SKM-1 treated with dmso at 0.1 percent for 144 hours (cell line): ENCODE measurements at regions not wholly inside any gene's neighbourhood (a gene's known extent, or its start where the extent isn't known, plus 50 kb on each side); places are given as distances from the start of the nearest gene placed in this dataset.
A peak's percentile ranks its signal among the peaks of the same experiment; 100 is the strongest.

Experiments
- DNase-seq: peaks from one replicate; lab custom pipeline; 2025; ENCODE audit not compliant: unreplicated experiment; lab: John Stamatoyannopoulos, UW

DNA sequence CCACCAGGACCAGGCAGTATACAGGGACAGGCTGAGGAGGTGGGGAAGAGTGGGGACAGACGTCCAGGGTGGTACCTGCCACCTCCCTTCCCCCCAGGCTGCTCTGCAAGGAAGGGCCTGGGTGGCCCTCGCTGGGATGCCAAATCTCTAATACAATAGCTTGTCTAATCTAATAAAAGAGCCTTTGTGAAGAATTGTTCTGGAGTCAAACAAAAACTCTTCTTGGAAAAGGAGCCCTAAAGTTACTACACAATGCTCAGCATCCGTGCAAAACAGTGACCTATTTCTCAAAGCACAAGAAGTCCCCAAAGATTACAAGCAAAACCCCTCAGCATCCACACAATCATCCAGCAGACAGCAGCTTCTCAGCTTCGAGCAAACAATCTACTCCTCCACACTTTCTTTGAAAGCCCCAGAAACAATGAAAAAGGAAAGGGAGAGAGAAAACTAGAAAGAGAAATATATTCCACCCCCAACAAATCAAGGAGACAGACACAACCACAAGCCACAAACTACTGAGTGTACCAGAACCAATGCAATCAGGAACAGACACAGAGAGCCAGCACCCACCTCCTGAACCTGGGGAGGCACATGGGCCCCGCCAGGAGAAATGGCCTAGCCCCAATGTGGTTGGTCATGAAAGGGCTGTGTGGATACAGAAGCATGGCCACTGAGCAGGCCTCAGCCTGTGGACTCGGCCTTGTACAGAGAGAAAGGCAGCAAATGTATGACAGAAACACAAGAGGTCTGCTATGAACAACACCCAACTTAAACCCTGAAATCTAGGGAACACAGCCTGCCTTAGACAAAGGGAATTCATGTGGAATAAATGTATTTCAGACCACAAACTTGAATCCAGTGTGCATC lies 177.1 kb upstream of the CHRNA7 start:
- no peak for DNase-seq

DNA sequence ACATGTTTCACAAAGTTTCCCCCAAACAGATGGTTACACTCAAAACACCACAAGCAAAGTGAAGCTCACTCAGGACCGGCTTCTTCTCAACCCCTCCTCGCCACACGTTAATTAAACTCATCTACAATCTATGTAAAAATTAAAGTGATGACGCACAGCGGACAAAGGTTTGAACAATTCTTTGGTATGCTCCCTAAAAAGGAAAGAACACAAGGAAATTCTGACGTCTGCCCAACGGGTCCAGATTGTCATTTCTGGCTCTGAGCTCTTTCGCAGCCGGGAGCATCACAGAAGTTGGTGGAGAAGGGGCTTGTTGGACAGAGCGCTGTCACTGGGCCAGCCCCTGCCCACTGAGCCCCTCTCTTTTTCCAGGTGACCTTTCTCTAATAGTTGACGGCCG lies 173.7 kb upstream of the CHRNA7 start:
- DNase-seq = no peak

DNA sequence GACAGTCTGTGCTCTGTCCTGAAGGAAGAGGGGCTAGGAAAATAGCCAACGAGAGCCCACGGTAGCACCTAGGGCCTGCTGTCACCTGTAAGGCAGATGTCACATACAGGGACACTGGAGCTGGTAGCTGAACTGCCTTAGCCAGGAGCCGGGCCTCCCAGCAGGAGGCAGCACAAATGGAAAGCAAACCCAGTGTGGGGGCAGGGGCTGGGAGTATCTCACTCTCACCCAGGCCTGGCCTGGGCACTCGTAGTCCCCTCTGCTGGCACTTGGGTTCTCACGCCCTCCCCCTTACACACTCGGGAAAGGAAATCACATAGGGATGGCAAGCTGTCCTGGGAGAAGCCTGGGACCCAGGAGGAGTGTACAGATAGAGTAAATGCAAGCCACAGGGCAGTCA lies 173.1 kb upstream of the CHRNA7 start:
- no peak for DNase-seq

DNA sequence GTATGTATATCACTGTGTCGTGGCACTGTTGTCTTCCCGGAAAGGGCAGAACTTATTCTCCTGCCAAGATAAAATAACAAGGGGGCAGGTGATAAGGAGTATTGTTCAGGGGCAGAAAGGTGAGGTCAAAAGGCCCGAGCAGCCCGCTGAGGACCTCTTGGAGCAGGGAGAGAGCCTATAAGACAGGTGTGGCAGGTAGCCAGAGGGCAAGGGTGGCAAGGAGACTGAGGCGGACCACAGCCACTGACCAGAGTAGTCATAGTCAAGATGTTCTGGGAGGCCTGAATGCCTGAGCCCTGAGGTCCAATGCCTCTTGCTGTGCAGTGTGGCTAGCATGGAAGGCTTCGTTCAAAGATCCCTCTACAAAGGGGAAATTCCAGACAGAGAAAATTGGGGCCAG lies 172.3 kb upstream of the CHRNA7 start:
- no peak for DNase-seq

DNA sequence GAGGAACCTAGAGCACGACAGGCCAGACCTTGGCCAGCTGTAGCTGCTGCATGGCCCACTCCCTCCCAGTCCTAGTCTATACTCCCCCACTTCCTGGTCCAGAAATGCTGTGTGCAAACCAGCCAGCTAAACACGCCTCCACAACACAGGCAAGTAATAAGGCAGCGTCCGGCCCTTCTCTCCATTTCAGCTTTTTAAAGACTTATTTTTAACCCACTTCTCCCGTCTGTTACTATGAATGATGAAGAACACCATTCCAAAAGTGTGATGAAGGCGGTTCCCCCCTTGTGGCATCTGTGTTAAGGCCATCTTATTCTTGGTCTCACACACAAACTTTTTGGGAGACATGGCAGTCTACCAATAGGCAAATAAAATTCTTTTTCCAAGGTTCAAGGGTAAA lies 164.1 kb upstream of the CHRNA7 start:
- no peak for DNase-seq

DNA sequence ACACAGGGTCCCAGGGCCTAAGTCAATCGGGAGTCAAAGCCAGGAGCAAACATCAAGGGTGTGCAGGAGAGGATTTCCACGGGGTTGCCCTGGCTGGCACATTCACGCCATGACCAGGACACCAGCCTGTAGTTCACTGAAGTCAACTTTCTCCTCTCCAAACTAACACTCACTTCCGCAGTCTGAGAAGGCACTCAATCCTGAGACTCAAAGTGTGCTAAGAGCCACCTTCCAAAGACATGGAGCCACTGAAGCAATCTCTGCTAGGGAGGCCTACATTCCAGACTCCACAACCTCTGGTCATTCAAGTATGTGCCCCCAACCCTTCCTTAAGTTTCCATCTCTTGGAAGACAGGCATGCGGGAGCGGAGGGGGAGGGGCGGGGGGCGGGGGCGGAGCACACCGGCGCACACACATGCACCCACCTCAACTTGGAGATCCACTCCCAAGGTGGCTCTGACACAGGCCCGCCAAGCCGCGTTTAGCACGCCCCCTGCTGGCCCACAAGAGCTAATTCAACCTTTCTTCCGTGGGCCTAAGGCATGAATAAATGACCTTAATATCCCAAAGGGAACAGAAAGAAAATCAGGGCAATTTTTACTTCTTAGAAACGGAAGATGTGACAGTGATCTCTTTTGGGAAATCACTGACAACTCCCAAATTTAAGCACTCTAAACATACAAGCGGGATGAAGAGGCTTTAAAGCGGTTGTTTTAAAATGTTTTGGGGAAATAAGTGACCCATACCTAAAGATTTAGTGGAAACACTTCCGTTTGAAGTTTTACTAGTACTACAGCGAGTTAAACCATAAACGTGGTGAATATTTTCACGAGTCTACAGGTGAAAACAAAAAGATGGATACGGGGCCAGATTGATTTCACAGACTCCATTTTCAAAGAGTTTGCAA lies 162.5 kb upstream of the CHRNA7 start:
- DNase-seq = peak; percentile 62

DNA sequence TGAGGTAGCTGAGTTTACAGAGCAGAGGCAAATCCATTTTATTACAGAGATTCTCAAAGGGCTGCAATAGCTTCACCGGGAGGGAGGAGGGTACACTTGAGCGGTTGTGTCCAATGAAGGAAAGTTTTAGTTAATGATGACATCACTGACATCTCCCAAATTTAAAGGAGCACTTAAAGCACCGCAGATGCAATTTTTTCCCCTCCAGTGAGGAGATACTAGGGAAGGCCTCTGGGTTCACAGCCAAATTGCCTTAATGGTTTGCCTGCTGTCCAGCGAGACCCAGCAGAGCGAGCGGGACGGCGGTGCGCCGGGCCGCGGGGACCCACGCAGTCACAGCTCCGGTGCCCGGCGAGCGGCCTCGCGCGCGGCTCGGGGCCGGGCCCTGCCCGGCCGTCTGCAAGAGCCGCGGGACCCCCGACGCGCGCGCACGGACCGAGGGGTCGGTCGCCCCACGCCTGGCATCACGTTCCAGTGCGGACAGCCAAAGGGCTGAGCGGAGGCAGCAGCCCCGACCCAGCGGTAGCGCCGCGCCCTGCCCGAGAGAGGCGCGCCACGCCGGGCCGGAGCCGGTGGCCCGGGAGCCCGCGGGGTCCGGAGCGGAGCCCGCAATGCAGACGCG lies 160.5 kb upstream of the CHRNA7 start:
- DNase-seq = no peak

DNA sequence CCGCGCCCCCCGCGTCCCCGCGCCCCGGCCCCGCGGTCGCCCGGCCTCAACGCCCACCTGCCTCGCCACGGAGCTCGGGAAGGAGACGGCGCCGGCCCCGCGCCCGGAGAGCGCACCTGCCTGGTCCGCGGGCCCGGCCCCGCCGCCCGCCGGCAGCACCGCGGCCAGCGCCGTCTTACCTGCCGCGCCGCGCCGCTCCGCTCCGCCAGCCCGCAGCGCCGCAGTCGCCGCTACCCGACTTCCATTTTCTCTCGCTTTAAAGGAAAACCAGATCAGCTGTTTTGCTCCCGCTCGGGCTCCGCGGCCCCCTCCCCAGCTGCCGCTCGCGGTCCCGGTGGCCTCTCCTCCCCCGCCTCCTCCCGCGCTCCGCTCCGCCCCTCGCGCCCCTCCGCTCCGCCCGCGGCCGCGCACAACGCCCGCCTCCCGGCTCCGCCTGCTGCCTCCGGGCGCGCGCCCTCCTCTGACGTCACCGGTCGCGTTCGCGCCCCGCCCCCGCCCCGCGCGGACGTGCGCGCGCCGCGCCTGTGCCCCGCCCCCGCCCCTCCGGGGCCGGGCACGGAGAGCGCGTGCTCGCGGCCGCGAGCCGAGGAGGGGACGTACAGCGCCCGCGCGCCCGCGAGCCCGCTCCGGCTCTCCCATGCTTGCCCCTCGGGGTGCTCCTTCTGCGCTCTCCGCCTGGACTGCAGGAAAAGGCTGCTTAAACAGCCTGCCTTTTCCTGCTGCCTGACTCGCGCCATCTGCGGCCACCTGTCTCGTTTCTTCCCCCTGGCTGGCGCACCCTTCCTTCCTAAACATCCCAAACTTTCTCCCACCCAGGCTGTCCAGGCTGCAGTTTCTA lies 159.8 kb upstream of the CHRNA7 start, which contains the start of gene OTUD7A:
OTUD7A (minus strand) TSS at position 346 of the 838 bp plus-strand sequence.
- DNase-seq = peak; percentile 67

DNA sequence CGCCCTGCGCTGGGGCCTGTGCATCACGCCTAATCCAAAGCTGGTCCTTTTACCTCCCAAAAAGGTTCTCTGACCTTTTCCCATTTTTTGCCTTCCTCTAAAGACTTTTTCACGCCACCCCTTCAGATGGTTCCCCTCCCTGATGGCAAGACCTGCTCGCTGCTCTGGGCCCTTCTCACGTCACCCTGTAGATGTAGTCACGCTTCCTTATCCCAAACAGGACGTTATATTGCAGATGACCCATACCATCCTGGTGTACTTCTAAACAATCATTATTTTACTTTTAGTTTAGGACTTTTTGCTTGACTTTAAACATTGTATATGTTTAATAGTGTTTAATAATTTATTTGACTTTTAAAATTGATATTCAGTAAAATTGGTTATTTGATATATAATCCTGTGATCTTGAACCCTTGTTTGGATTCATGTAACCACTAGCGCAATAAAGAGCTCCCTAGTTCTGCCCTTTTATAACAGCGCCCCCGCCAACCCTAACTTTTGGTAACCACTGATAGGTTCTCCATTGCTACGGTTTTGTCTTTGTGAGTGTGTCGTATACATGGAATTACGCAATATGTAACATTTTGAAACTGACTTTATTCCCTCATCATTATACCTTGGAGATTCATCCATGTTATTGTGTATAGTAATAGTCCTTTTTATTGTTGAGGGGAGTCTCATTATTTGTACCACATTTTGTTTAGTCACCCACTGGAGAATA lies 159.0 kb upstream of the CHRNA7 start:
- DNase-seq = peak; percentile 49

DNA sequence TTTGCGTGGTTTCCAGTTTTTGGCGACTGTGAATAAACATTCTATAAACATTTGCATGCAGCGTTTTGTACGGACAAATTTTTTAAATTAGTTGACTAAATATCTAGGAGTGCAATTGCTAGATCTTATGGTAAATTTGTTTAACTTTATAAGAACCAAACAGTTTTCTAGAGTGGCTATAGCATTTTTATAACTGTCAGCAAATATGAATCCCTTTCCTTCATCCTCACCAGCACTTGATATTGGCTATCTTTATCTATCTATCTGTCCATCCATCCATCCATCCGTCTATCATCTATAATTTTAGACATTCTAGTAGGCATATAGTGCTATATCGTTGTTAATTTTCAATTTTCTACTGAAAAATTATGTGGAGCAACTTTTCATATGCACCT lies 158.4 kb upstream of the CHRNA7 start:
- no peak for DNase-seq

DNA sequence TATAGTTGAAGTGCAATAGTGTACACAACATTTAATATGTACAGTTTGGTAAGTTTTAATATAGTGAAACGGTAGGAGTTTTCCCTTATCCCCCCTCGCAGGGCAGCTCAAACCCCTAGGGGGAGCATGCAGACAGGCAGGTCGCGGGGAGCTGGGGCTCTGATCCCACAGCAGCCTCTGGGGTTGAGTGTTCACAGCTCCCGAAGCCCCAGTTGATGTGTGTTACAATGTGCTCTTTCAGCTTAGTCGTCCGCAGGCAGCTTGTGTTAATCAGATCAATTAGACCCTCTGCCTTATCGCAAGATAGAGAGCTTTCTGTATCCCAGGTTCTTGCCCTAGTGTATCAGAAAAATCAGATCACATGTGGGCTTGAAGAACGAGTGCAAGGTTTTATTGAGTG lies 143.1 kb upstream of the CHRNA7 start:
- no peak for DNase-seq

DNA sequence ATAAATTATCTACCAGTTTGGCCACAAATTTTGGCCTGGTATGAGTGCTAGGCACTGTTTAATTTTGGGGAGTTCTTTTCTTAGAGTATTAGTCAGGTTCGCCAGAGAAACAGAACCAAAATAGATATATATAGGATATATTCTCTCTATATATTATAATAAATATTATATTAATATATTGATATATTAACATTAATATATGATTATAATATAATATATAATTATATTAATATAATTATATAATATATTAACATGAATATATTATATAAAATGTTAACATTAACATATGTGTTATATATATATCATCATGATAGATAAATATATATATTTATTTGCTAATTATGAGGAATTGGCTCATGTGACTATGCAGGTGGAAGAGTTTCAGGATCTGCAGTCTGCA lies 137.8 kb upstream of the CHRNA7 start:
- no peak for DNase-seq

DNA sequence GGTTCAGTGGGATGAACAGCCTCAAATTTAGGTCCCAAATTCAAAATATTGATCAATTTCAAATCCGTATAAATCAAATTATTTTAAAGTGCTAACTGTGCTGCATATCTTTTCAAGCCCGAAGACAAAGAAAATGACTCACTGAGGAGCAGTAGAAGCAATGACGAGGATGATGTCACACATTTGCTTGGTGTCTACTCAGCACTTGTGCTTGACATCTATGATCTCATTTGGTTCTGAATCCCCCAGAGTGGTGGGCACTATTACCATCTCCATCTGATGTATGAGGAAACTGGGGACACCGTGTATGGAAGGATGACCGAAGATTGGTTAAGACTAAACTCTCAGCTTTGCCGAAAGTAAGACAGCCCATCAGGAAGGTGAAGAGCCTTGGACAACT lies 136.5 kb upstream of the CHRNA7 start:
- DNase-seq = no peak

DNA sequence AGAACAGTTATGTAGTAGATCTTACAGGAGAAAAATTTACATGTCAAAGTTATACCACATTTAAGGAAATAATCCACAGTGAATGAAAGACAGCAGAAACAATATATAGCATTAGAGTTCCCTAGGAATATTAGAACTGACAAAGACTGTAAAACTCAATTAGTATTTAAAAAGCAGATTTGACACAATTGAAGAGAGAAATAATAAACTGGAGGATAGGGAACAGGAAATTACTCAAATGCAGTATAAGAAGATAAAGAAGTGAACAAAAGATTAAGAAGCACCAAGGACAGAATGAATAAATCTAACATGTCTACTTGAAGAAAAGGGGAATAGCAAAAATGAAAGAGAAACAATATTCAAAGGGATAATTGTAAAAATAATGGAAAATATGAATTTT lies 132.6 kb upstream of the CHRNA7 start:
- DNase-seq = no peak

DNA sequence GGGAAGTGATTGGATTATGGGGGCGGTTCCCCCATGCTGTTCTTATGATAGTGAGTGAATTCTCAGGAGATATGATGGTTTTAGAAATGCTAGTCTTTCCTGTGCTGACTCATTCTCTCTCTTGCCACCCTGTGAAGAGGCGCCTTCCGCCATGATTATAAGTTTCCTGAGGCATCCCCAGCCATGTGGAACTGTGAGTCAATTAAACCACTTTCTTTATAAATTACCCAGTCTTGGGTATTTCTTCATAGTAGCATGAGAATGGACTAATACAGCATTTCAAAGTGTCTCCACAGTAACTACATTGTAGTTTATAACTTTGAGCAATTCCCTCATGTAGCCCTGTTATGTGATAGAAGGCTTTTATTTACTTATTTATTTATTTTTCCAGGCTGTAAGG lies 128.8 kb upstream of the CHRNA7 start:
- no peak for DNase-seq

DNA sequence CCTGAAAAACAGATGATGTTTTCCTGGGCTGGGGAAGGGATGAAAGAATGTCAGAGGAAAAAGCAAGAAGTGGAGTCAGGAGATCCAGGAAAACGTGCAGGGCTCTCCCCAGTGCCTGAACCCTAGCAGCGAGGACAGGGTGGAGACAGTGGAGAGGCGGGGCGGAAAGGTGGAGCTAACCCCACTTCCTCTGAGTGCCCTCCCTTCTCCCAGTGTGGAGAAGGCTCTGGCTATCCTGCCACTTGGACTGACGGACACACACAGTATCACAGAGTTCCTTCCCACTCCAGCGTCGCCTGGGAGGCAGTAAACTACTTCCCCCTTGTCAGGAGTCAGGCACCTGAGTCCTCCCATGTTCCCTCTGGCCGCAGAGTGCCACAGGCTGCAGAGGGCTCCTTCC lies 125.3 kb upstream of the CHRNA7 start:
- DNase-seq = no peak

DNA sequence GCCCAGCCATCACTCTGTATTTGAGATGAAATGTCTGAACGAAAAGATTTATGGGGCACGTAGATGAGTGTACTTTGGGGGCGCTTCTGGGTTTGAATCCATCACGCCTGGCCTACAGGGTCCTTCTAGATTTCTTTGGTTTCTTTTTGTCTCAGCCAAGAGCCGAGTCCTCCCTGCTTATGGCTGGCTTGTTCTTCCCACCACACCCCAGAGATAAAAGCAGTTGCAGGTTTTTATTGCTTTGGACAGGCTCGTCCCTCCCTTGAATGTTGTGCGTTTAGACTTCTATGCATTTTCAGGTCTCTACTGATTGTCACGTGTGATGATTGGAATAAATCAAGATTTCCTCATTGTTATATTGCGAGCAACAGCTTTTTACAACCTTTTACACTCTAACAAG lies 104.8 kb upstream of the CHRNA7 start:
- DNase-seq = no peak

DNA sequence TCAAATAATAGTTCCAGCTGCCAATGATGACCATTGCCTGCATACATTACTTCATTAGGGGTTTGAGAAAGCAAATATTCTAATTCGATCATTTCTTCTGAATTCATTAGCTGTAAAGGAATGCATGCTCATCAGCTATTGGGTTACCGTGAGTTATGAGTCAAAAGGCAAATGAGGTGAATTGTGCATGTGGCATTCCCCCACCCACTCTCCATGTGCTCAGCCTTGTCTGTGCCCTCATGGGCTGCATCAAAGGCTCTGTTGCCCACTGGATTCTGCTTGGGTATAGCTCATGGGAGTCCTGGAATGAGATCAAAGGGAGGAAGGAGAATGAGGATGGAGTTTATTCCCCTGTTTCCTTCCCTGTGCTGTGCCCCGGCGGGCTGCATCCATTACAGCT lies 99.3 kb upstream of the CHRNA7 start:
- no peak for DNase-seq

DNA sequence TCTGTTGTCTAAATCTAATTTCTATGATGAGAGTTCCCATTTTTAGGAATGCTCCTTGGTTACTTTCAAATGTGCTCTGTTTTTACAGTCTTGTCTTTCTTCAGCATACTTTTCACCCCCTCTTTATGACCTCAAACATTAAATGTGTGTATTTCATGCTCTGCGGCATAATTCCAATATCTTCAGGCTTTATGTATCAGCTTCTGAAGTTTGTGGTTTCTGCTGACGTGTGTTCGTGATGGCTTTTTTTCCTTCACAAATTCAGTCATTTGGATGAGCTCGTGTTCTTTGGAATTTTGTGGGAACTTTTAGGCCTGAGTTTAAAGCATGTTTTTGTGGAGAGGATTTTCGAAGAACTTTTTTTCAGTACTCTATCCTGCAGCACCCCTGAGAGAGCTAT lies 97.7 kb upstream of the CHRNA7 start:
- DNase-seq = no peak

DNA sequence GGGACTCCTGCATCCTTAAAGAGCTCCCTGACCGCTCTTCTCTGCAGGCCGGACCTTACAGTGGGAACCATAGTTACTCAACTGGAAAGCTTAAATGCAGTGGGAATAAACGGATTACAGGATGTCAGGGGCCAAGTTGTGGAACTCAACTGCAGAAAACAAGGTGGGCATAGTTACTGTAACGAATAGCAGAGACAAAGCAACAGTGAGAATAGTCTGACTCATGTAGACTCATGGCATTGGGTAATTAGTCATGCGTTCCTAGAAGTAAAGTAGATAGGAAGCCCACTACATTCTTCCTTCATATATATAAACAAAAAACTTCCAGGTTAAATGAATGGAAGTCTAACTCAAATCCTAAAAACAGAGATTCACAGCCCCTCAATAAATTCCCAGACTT lies 95.5 kb upstream of the CHRNA7 start:
- DNase-seq = no peak
